HG02763 (cell line): ENCODE measurements at regions not wholly inside any gene's neighbourhood (a gene's known extent, or its start where the extent isn't known, plus 50 kb on each side); places are given as distances from the start of the nearest gene placed in this dataset.
"Not testable (repeated sequence)": the region's sequence is repeated elsewhere in the genome, so short reads cannot be mapped to it uniquely, and the experiment has no call there.

ENCODE experiments used
- ATAC-seq: cut with Tn5 transposase; IDR thresholded peaks from one replicate; pipeline ENCODE4 v1.9.1; 2021; ENCODE audit warnings: mild to moderate bottlenecking, moderate library complexity; ENCODE audit not compliant: unreplicated experiment

- not testable (repeated sequence) for ATAC-seq
Measured at GRCh38 chr17:30644287-30644686, 167.1 kb downstream of the GOSR1 start.

- not testable (repeated sequence) for ATAC-seq
Measured at GRCh38 chr17:30641428-30641827, 164.2 kb downstream of the GOSR1 start.

DNA sequence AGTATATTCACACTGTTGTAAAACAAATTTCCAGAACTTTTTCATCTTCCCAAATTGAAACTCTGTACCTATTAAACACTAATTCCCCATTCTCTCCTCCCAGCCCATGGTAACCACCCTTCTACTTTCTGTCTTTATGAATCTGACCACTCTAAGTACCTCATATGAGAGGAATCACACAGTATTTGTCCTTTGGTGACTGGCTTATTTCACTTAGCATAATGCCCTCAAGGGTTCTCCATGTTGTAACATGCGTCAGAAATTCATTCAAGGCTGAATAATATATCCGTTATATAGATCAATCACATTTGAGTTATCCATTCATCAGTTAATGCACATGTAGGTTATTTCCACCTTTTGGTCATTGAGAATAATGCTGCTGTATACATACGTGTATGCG is 162.2 kb downstream of the GOSR1 start:
- ATAC-seq = not testable (repeated sequence)

GRCh38 chr17:30638968-30639367 is 161.8 kb downstream of the GOSR1 start:
- not testable (repeated sequence) for ATAC-seq

GRCh38 chr17:30631651-30632050 is 154.4 kb downstream of the GOSR1 start:
- not testable (repeated sequence) for ATAC-seq

GRCh38 chr17:30625380-30625779 is 148.2 kb downstream of the GOSR1 start:
- ATAC-seq = not testable (repeated sequence)

DNA sequence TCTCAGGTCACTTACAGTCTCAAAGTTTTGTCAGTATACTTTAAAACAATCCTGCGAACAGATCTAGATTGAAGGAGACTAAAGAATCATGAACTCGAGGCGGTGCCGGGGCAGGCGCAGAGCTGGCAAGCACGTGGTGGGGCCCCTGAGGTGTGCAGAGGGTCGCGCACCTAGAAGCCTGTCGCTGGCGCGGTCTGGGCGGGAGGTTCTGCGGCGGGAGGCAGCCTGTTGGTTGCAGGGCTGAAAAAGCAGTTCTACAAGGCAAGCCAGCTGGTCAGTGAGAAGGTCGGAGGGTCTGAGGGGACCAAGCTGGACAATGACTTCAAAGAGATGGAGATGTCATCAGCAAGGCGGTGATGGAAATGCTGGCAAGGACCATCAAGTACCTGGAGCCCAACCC is 147.0 kb downstream of the GOSR1 start:
- not testable (repeated sequence) for ATAC-seq

DNA sequence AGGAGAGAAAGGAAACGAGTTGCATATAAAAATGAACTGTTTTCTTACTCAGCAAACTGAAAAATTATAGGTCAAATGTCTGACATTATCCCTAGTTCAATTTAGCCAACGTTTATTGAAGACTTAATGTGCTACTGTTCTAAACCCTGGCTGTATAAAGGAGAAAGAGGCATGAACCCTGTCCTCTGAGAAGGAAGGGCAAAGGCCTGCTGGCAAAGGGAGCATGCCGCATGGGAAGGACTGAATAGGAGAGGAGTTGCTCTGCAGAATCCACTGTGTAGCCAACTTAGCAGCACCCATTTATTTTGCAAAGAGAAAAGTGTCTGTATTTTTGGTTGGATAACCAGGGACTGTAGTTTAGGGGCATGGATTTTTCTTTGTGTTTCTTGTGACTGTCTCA is 132.5 kb downstream of the GOSR1 start:
- not testable (repeated sequence) for ATAC-seq

- ATAC-seq = no peak
Measured at GRCh38 chr17:30605523-30605922, 128.3 kb downstream of the GOSR1 start.

- no peak for ATAC-seq
Measured at GRCh38 chr17:30605027-30605426, 127.8 kb downstream of the GOSR1 start.

DNA sequence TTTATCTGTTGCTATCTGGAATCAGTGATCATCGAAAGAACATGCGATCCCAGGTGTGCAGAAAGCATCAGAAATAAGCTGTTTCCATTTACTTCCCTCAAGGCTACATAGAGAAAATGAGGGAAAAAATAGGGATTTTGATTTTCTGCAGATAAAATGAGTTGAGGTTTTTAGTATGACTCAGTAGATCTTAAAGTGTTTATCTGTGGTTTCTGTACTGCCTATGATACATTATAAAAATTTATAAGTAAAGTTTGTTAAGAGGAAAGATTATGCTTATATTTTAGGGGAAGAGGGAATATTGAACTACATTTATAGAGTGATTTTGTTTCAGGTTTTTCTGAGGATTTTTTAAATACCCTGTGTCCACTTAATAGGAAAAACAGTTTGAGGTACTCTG is 125.2 kb downstream of the GOSR1 start:
- ATAC-seq = not testable (repeated sequence)

DNA sequence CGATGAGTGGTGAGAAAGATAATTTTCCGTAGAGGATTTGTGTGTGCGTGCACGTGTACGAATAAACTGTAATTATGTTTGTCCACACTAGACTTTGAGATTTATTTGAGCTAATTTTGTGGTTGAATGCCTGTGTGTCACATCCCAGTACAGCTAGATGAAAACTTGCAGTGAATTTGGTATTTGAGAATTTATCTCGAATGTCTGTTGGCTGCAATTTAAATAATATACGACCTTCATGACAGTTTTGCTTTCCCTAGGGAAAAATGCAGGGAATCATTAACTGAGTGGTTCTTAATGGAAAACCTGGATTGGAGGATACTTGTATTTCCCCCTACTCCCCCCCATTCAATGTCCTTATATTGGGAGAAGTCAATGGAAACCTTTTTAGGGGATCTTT is 124.8 kb downstream of the GOSR1 start:
- ATAC-seq = not testable (repeated sequence)

- peak; percentile 8 for ATAC-seq
Measured at GRCh38 chr17:30600830-30601494, 123.8 kb downstream of the GOSR1 start.

DNA sequence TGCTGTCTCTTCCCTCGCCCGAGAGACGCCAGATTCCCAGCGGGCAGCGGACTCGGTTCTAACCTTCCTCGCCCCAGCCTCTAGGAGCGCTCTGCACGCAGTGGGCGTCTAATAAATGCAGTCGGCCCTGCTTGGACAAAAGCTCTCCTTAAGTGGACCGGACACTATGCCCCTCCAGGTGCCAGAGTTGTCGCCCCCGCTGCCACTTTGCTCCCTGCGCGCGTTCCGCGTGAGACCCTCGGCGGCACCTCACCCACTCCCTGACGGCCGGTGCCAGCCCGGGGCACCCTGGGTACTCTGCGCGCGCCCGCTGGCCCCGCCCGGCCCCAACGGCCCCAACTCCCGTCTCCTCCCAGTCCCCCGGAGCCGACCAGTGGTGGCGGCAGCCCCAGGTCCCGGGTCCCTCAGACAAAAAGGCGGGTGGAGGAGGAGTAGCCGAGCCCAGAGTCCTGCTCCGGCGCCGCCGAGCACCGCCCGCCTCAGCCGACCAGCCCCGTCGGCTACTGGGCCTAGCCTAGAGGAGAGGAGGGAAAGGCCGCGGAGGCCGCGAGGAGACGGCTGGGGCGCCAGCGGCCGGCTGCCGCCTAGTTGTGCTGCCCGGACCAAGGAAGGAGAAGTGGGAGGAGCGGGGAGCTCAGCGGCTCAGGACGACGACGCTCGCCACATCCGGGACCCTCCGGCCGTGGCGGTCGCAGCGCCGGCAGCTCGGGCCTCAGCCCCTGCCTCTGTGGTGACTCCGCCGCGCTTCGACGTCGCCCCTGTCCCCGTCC is 123.0 kb downstream of the GOSR1 start:
- peak; percentile 81 for ATAC-seq

DNA sequence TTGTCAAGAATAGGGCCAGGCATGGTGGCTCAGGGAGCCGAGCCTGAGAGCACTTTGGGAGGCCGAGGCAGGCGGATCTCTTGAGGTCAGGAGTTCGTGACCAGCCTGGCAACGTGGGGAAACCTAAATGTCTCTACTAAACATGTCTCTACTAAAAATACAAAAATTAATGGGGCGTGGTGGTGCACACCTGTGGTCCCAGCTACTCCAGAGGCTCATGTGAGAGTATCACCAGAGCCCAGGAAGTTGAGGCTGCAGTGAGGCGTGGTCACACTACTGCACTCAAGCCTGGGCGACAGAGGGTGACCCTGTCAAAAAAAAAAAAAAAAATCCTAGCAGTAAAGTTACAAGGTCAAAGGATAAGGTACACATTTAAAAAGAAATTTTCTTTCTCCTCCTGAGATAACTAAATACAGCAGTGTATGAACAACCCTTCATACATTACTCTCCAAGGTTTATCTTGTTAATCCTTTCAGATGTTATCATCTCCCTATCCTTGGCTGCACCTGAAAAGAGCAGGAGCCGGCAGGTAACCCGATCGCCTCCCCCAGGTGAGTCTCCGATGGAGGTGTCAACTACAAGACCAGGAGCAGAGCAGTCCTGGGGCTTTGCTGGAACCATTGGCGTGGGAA is 122.3 kb downstream of the GOSR1 start:
- ATAC-seq = peak; percentile 5

GRCh38 chr17:30597776-30598288 is 120.6 kb downstream of the GOSR1 start:
- ATAC-seq = no peak

DNA sequence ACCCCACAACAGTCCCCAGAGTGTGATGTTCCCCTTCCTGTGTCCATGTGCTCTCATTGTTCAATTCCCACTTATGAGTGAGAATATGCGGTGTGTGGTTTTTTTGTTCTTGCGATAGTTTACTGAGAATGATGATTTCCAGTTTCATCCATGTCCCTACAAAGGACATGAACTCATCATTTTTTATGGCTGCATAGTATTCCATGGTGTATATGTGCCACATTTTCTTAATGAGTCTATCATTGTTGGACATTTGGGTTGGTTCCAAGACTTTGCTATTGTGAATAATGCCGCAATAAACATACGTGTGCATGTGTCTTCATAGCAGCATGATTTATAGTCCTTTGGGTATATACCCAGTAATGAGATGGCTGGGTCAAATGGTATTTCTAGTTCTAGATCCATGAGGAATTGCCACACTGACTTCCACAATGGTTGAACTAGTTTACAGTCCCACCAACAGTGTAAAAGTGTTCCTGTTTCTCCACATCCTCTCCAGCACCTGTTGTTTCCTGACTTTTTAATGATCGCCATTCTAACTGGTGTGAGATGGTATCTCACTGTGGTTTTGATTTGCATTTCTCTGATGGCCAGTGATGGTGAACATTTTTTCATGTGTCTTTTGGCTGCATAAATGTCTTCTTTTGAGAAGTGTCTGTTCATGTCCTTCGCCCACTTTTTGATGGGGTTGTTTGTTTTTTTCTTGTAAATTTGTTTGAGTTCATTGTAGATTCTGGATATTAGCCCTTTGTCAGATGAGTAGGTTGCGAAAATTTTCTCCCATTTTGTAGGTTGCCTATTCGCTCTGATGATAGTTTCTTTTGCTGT is 120.0 kb downstream of the GOSR1 start:
- not testable (repeated sequence) for ATAC-seq

- not testable (repeated sequence) for ATAC-seq
Measured at GRCh38 chr17:30594953-30595371, 117.8 kb downstream of the GOSR1 start.

- ATAC-seq = no peak
Measured at GRCh38 chr17:30594223-30594952, 117.2 kb downstream of the GOSR1 start.
